ENCODE measurements at regions not wholly inside any gene's neighbourhood (a gene's known extent, or its start where the extent isn't known, plus 50 kb on each side); places are given as distances from the start of the nearest gene placed in this dataset.

- H3K4me1 ChIP-seq (ENCODE audit: control insufficient read depth, insufficient read depth, low read length), result peaks cover 3% of the 10 kb centered on the region
- H2AFZ ChIP-seq (ENCODE audit: control insufficient read depth, low read depth, low read length), result no peak overlapping the region
- H3K4me3 ChIP-seq, result no peak overlapping the region
- FAIRE-seq (no peak), DNase-seq (ENCODE audit: low read depth, low spot score) (no peak), ATAC-seq (no peak)
- no TSS peak for BruUV-seq (replicated peaks)
- ChIA-PET SMC1A (ENCODE audit: uncharacterized antibody, unreplicated experiment) (no interaction called here), POLR2A (no interaction called here), RAD21 (ENCODE audit: unreplicated experiment) (no interaction called here), CTCF (no interaction called here)
- WGBS (ENCODE audit: insufficient coverage, insufficient replicate concordance, low lambda C conversion rate, missing lambda C conversion rate), result 2% methylated on average over 2 of the region's 2 CpGs
- peaks cover 0 to 2% of the 10 kb centered on the region in 2 experiments; a peak in 2 of 4 replicates for H3K27me3 ChIP-seq (replicated peaks in 1 of 2; ENCODE audit: control insufficient read depth in 2 of 2, insufficient read depth in 2 of 2, low read length in 1 of 2)
- TF ChIP-seq FOS (IDR thresholded peaks at IDR 0.05; ENCODE audit: borderline replicate concordance, extremely low read depth, insufficient read length) (no peak), ETV6 (conservative IDR thresholded peaks at IDR 0.05 in 1 of 2, IDR thresholded peaks at IDR 0.05 in 1 of 2; ENCODE audit: borderline replicate concordance in 1 of 2, low read depth in 1 of 2) (no peak), SMARCA5 (IDR thresholded peaks at IDR 0.05) (no peak), PRDM15 (CRISPR knock-in tag; IDR thresholded peaks at IDR 0.05) (no peak), ZNF24 (IDR thresholded peaks at IDR 0.05) (no peak), MAX (IDR thresholded peaks at IDR 0.05; ENCODE audit: low read depth, low read length) (no peak), CUX1 (IDR thresholded peaks at IDR 0.05; ENCODE audit: insufficient replicate concordance, low read depth, low read length) (no peak), WRNIP1 (IDR thresholded peaks at IDR 0.05; ENCODE audit: borderline replicate concordance, low read depth, low read length) (no peak), HDAC6 (IDR thresholded peaks at IDR 0.05; ENCODE audit: unreplicated experiment) (no peak)
- TF ChIP-seq, protein P1, sequence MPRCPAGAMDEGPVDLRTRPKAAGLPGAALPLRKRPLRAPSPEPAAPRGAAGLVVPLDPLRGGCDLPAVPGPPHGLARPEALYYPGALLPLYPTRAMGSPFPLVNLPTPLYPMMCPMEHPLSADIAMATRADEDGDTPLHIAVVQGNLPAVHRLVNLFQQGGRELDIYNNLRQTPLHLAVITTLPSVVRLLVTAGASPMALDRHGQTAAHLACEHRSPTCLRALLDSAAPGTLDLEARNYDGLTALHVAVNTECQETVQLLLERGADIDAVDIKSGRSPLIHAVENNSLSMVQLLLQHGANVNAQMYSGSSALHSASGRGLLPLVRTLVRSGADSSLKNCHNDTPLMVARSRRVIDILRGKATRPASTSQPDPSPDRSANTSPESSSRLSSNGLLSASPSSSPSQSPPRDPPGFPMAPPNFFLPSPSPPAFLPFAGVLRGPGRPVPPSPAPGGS (IDR thresholded peaks at IDR 0.05; ENCODE audit: borderline replicate concordance, insufficient read depth, low read depth, low read length, poor library complexity, severe bottlenecking), result no peak
- no peaks in the 10 kb centered on the region for H3K9me3 ChIP-seq (replicated peaks; ENCODE audit: control insufficient read depth, insufficient read depth, low read length)
- in situ Hi-C loops (cut with MboI) (no loop called here), intact Hi-C loops (cut with micrococcal nuclease; ENCODE audit: unreplicated experiment) (no loop called here)
- no peaks in the 10 kb centered on the region for H4K20me1 ChIP-seq (ENCODE audit: control insufficient read depth, insufficient read depth)
- no peak overlapping the region for H3K27ac ChIP-seq (ENCODE audit: control insufficient read depth, insufficient read depth)
- no peaks in the 10 kb centered on the region for H3K79me2 ChIP-seq (ENCODE audit: control insufficient read depth, insufficient read depth, low read length)
- H3K4me2 ChIP-seq (ENCODE audit: control insufficient read depth, insufficient read depth), result no peak overlapping the region
- no peaks in the 10 kb centered on the region for H3K36me3 ChIP-seq (ENCODE audit: control insufficient read depth in 2 of 2, insufficient read depth in 2 of 2, low read length in 1 of 2)
- no peak overlapping the region for H3K9ac ChIP-seq (ENCODE audit: control insufficient read depth, insufficient read depth, low read length)
These were observed 86.4 kb upstream of the ERCC4 start for GRCh38 chr16:13833515-13833914.
